BLaER1 (cell line): ENCODE measurements at regions not wholly inside any gene's neighbourhood (a gene's known extent, or its start where the extent isn't known, plus 50 kb on each side); places are given as distances from the start of the nearest gene placed in this dataset.

ENCODE experiments used
- H3K27ac ChIP-seq: shearing (Covaris generic); formaldehyde crosslinking; 2 replicates; pipeline ENCODE4 v1.8.1; 2022
- H3K27me3 ChIP-seq: shearing (Covaris generic); formaldehyde crosslinking; 2 replicates; pipeline ENCODE4 v1.8.1; 2022
- H3K36me3 ChIP-seq: shearing (Covaris generic); formaldehyde crosslinking; 2 replicates; pipeline ENCODE4 v1.8.1; 2022
- H3K4me1 ChIP-seq: shearing (Covaris generic); formaldehyde crosslinking; 2 replicates; pipeline ENCODE4 v1.8.1; 2022
- H3K4me2 ChIP-seq: shearing (Covaris generic); formaldehyde crosslinking; 2 replicates; pipeline ENCODE4 v1.8.1; 2022
- H3K4me3 ChIP-seq: shearing (Covaris generic); formaldehyde crosslinking; 2 replicates; pipeline ENCODE4 v1.8.1; 2022
- H3K9ac ChIP-seq: shearing (Covaris generic); formaldehyde crosslinking; 2 replicates; pipeline ENCODE4 v1.8.1; 2022
- H3K9me3 ChIP-seq: shearing (Covaris generic); formaldehyde crosslinking; 2 replicates; pipeline ENCODE4 v1.8.1; 2022
- H4K20me1 ChIP-seq: shearing (Covaris generic); formaldehyde crosslinking; 2 replicates; pipeline ENCODE4 v1.8.1; 2022
- Cebpa-rat ChIP-seq: shearing (Covaris generic); IDR thresholded peaks from 2 replicates; pipeline ENCODE4 v1.8.1; 2022

- H3K4me1 ChIP-seq = no peaks in the 10 kb centered on the region
- no peak overlapping the region for H3K4me2 ChIP-seq
- no peaks in the 10 kb centered on the region for H3K27me3 ChIP-seq
- no peaks in the 10 kb centered on the region for H3K36me3 ChIP-seq
- TF ChIP-seq Cebpa-rat = no peak
- no peaks in the 10 kb centered on the region for H3K9me3 ChIP-seq
- H3K27ac ChIP-seq = no peak overlapping the region
- no peak overlapping the region for H3K9ac ChIP-seq
- no peaks in the 10 kb centered on the region for H4K20me1 ChIP-seq
- H3K4me3 ChIP-seq = no peak overlapping the region
Observed at GRCh38 chr10:52890281-52890680, 117.7 kb upstream of the MBL2 start.

- H4K20me1 ChIP-seq = no peaks in the 10 kb centered on the region
- no peak overlapping the region for H3K27ac ChIP-seq
- no peak overlapping the region for H3K4me3 ChIP-seq
- TF ChIP-seq Cebpa-rat = no peak
- no peak overlapping the region for H3K4me2 ChIP-seq
- H3K9ac ChIP-seq = no peak overlapping the region
- H3K36me3 ChIP-seq = no peaks in the 10 kb centered on the region
- no peaks in the 10 kb centered on the region for H3K9me3 ChIP-seq
- no peaks in the 10 kb centered on the region for H3K27me3 ChIP-seq
- no peaks in the 10 kb centered on the region for H3K4me1 ChIP-seq
Observed at GRCh38 chr10:52889611-52890010, 117.0 kb upstream of the MBL2 start.

- Histone ChIP-seq H3K27me3 (no peaks in the 10 kb centered on the region), H3K36me3 (no peaks in the 10 kb centered on the region), H3K9me3 (no peaks in the 10 kb centered on the region), H4K20me1 (no peaks in the 10 kb centered on the region), H3K9ac (no peak overlapping the region), H3K4me1 (no peaks in the 10 kb centered on the region), H3K4me3 (no peak overlapping the region), H3K27ac (no peak overlapping the region), H3K4me2 (no peak overlapping the region)
- no peak for TF ChIP-seq Cebpa-rat
Observed at GRCh38 chr10:52883996-52884871, 111.7 kb upstream of the MBL2 start.

- Histone ChIP-seq H3K4me3 (no peak overlapping the region), H3K27me3 (no peaks in the 10 kb centered on the region), H3K9me3 (no peaks in the 10 kb centered on the region), H3K9ac (no peak overlapping the region), H3K4me2 (no peak overlapping the region), H3K4me1 (no peaks in the 10 kb centered on the region), H4K20me1 (no peaks in the 10 kb centered on the region), H3K36me3 (no peaks in the 10 kb centered on the region), H3K27ac (no peak overlapping the region)
- TF ChIP-seq Cebpa-rat = no peak
Observed at GRCh38 chr10:52879091-52879807, 106.7 kb upstream of the MBL2 start.

- no peaks in the 10 kb centered on the region for H3K27me3 ChIP-seq
- H3K9ac ChIP-seq = no peak overlapping the region
- no peak overlapping the region for H3K4me3 ChIP-seq
- H3K9me3 ChIP-seq = no peaks in the 10 kb centered on the region
- no peaks in the 10 kb centered on the region for H3K36me3 ChIP-seq
- no peaks in the 10 kb centered on the region for H4K20me1 ChIP-seq
- TF ChIP-seq Cebpa-rat = no peak
- H3K4me1 ChIP-seq = no peaks in the 10 kb centered on the region
- H3K27ac ChIP-seq = no peak overlapping the region
- no peak overlapping the region for H3K4me2 ChIP-seq
Observed at GRCh38 chr10:52877451-52877850, 104.9 kb upstream of the MBL2 start.

- H3K4me1 ChIP-seq = no peaks in the 10 kb centered on the region
- H3K27me3 ChIP-seq = no peaks in the 10 kb centered on the region
- no peaks in the 10 kb centered on the region for H3K9me3 ChIP-seq
- no peak overlapping the region for H3K9ac ChIP-seq
- H3K4me3 ChIP-seq = no peak overlapping the region
- no peak for TF ChIP-seq Cebpa-rat
- H3K4me2 ChIP-seq = no peak overlapping the region
- no peaks in the 10 kb centered on the region for H3K36me3 ChIP-seq
- H4K20me1 ChIP-seq = no peaks in the 10 kb centered on the region
- no peak overlapping the region for H3K27ac ChIP-seq
Observed at GRCh38 chr10:52875336-52875735, 102.8 kb upstream of the MBL2 start.

- Histone ChIP-seq H4K20me1 (no peaks in the 10 kb centered on the region), H3K27ac (no peak overlapping the region), H3K9me3 (peaks cover under 1% of the 10 kb centered on the region; the same call in 1 of the 2 replicates), H3K4me2 (no peak overlapping the region), H3K4me1 (no peaks in the 10 kb centered on the region), H3K9ac (no peak overlapping the region), H3K36me3 (no peaks in the 10 kb centered on the region), H3K4me3 (no peak overlapping the region), H3K27me3 (no peaks in the 10 kb centered on the region)
- no peak for TF ChIP-seq Cebpa-rat
Observed at GRCh38 chr10:52874581-52874980, 102.0 kb upstream of the MBL2 start.

GRCh38 chr10:52871191-52871843 is 98.7 kb upstream of the MBL2 start:
- Histone ChIP-seq H3K27me3 (no peaks in the 10 kb centered on the region), H3K4me2 (no peak overlapping the region), H3K27ac (no peak overlapping the region), H3K9me3 (peaks cover 25% of the 10 kb centered on the region), H3K4me3 (no peak overlapping the region), H3K9ac (no peak overlapping the region), H4K20me1 (no peaks in the 10 kb centered on the region), H3K36me3 (no peaks in the 10 kb centered on the region), H3K4me1 (no peaks in the 10 kb centered on the region)
- no peak for TF ChIP-seq Cebpa-rat

GRCh38 chr10:52870562-52870961 is 98.0 kb upstream of the MBL2 start:
- no peaks in the 10 kb centered on the region for H3K4me1 ChIP-seq
- no peak overlapping the region for H3K9ac ChIP-seq
- H3K9me3 ChIP-seq = peaks cover 25% of the 10 kb centered on the region
- no peak overlapping the region for H3K4me2 ChIP-seq
- H3K27ac ChIP-seq = no peak overlapping the region
- no peaks in the 10 kb centered on the region for H3K27me3 ChIP-seq
- no peaks in the 10 kb centered on the region for H4K20me1 ChIP-seq
- no peak for TF ChIP-seq Cebpa-rat
- H3K36me3 ChIP-seq = no peaks in the 10 kb centered on the region
- no peak overlapping the region for H3K4me3 ChIP-seq

- Histone ChIP-seq H3K4me2 (no peak overlapping the region), H3K4me1 (no peaks in the 10 kb centered on the region), H3K9ac (no peak overlapping the region), H3K9me3 (peaks cover 25% of the 10 kb centered on the region), H3K4me3 (no peak overlapping the region), H4K20me1 (no peaks in the 10 kb centered on the region), H3K27me3 (no peaks in the 10 kb centered on the region), H3K27ac (no peak overlapping the region), H3K36me3 (no peaks in the 10 kb centered on the region)
- TF ChIP-seq Cebpa-rat = no peak
Observed at GRCh38 chr10:52869864-52870263, 97.3 kb upstream of the MBL2 start.
